ENCODE measurements at regions not wholly inside any gene's neighbourhood (a gene's known extent, or its start where the extent isn't known, plus 50 kb on each side); places are given as distances from the start of the nearest gene placed in this dataset.
A peak's percentile ranks its signal among the peaks of the same experiment; 100 is the strongest.

- WGBS, 2 donors (ENCODE audit: low coverage in 1 of 2), result 64 to 88% methylated on average over 1 of the region's 1 CpG
- Histone ChIP-seq H3K4me3 (no peak overlapping the region), H3K9me3 (no peaks in the 10 kb centered on the region), H3K27me3 (no peaks in the 10 kb centered on the region), H3K4me1 (no peaks in the 10 kb centered on the region), H3K27ac (no peak overlapping the region), H3K36me3 (no peaks in the 10 kb centered on the region)
- TF ChIP-seq CTCF (IDR thresholded peaks at IDR 0.05), result no peak
- TF ChIP-seq POLR2A (IDR thresholded peaks at IDR 0.05), result no peak
- TF ChIP-seq POLR2AphosphoS5 (IDR thresholded peaks at IDR 0.05), result no peak
- no peak for TF ChIP-seq EP300 (IDR thresholded peaks at IDR 0.05)
- ATAC-seq, result no peak
Observed at GRCh38 chr20:22001886-22002285, 296.4 kb downstream of the PAX1 start.

GRCh38 chr20:21995461-21995860 lies 290.0 kb downstream of the PAX1 start:
- H3K4me1 ChIP-seq, result no peaks in the 10 kb centered on the region
- 83% methylated on average over 2 of the region's 2 CpGs; no CpG with 5 or more reads in 1 of the 2 donors for WGBS, 2 donors (ENCODE audit: low coverage in 1 of 2)

GRCh38 chr20:21994203-21994602 lies 288.7 kb downstream of the PAX1 start:
- Histone ChIP-seq H3K36me3 (no peaks in the 10 kb centered on the region), H3K9me3 (no peaks in the 10 kb centered on the region), H3K4me3 (no peak overlapping the region), H3K4me1 (no peaks in the 10 kb centered on the region), H3K27ac (no peak overlapping the region), H3K27me3 (peaks cover 5% of the 10 kb centered on the region)
- ATAC-seq, result no peak
- TF ChIP-seq CTCF (IDR thresholded peaks at IDR 0.05), result no peak
- no peak for TF ChIP-seq POLR2A (IDR thresholded peaks at IDR 0.05)
- no peak for TF ChIP-seq EP300 (IDR thresholded peaks at IDR 0.05)
- no peak for TF ChIP-seq POLR2AphosphoS5 (IDR thresholded peaks at IDR 0.05)
- 50 to 73% methylated on average over 2 of the region's 2 CpGs for WGBS, 2 donors (ENCODE audit: low coverage in 1 of 2)

More at GRCh38 chr20:21995461-21995860, 290.0 kb downstream of the PAX1 start:
- ATAC-seq, result no peak
- no peaks in the 10 kb centered on the region for H3K9me3 ChIP-seq
- H3K27me3 ChIP-seq, result peaks cover 5% of the 10 kb centered on the region
- H3K36me3 ChIP-seq, result no peaks in the 10 kb centered on the region
- no peak for TF ChIP-seq POLR2A (IDR thresholded peaks at IDR 0.05)
- no peak overlapping the region for H3K27ac ChIP-seq
- no peak overlapping the region for H3K4me3 ChIP-seq

GRCh38 chr20:21982559-21982958 lies 277.1 kb downstream of the PAX1 start:
- no peak overlapping the region for H3K4me3 ChIP-seq
- H3K27ac ChIP-seq, result no peak overlapping the region
- WGBS, 2 donors (ENCODE audit: low coverage in 1 of 2), result 56 to 64% methylated on average over 2 to 3 of the region's 3 CpGs
- H3K4me1 ChIP-seq, result no peaks in the 10 kb centered on the region
- no peak for ATAC-seq
- no peaks in the 10 kb centered on the region for H3K36me3 ChIP-seq
- H3K9me3 ChIP-seq, result no peaks in the 10 kb centered on the region
- no peaks in the 10 kb centered on the region for H3K27me3 ChIP-seq
- TF ChIP-seq POLR2AphosphoS5 (IDR thresholded peaks at IDR 0.05) (no peak), CTCF (IDR thresholded peaks at IDR 0.05) (no peak), POLR2A (IDR thresholded peaks at IDR 0.05) (no peak), EP300 (IDR thresholded peaks at IDR 0.05) (no peak)

GRCh38 chr20:21981597-21982344 lies 276.3 kb downstream of the PAX1 start:
- TF ChIP-seq EP300 (IDR thresholded peaks at IDR 0.05), result no peak
- TF ChIP-seq POLR2AphosphoS5 (IDR thresholded peaks at IDR 0.05), result no peak
- TF ChIP-seq CTCF (IDR thresholded peaks at IDR 0.05), result no peak
- TF ChIP-seq POLR2A (IDR thresholded peaks at IDR 0.05), result no peak
- 47 to 51% methylated on average over 5 to 6 of the region's 6 CpGs for WGBS, 2 donors (ENCODE audit: low coverage in 1 of 2)
- peak; percentile 67 for ATAC-seq
- no peaks in the 10 kb centered on the region for H3K27me3 ChIP-seq
- no peaks in the 10 kb centered on the region for H3K4me1 ChIP-seq
- no peak overlapping the region for H3K27ac ChIP-seq
- no peak overlapping the region for H3K4me3 ChIP-seq
- no peaks in the 10 kb centered on the region for H3K36me3 ChIP-seq
- no peaks in the 10 kb centered on the region for H3K9me3 ChIP-seq
